ENCODE measurements at regions not wholly inside any gene's neighbourhood (a gene's known extent, or its start where the extent isn't known, plus 50 kb on each side); places are given as distances from the start of the nearest gene placed in this dataset.

DNA sequence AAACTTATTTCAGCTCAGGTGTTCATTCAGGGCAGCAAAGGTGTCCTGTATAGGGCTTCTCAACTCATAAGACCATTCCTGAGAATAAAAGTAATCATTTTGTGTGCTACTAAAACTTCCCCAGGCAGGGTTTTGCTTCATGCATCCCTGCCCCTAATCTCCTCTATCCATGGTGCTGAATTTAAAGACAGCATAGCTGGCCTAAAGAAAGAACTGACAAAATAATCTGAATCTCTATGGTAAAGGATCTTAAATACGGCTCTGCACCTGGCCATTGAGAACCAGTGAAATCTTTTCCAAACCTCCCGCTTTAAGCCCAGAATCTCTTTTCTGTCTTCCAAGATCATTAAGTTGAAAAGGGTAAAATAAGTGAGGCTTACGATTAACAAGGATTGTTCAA, 292.1 kb upstream of the KLHL29 start:
- DNase-seq (ENCODE audit: extremely low spot score, insufficient read length, low read depth) (no peak), FAIRE-seq (no peak)

DNA sequence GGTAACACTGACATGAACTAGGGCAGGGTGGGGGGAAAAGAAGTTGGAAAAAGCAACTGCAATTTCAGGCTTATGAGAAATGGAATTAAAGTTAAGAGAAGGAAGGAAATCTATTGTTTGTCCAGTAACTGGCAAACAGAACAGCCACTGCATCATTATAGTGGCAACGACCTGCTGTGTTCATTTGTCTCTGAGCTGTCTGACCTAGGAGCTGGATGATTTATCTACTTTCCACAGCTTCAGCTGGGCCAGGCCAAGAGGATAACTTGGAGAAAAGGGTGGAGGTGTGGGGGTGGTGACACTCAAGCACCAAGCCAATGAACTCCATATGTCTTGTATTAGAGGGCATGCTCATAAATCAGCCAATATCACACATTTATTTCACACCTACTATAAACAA, 291.5 kb upstream of the KLHL29 start:
- DNase-seq (ENCODE audit: extremely low spot score, insufficient read length, low read depth) (no peak), FAIRE-seq (no peak)

- DNase-seq (ENCODE audit: extremely low spot score, insufficient read length, low read depth), result no peak
- FAIRE-seq, result no peak
Measured at GRCh38 chr2:23096906-23097602, 287.9 kb upstream of the KLHL29 start.

DNA sequence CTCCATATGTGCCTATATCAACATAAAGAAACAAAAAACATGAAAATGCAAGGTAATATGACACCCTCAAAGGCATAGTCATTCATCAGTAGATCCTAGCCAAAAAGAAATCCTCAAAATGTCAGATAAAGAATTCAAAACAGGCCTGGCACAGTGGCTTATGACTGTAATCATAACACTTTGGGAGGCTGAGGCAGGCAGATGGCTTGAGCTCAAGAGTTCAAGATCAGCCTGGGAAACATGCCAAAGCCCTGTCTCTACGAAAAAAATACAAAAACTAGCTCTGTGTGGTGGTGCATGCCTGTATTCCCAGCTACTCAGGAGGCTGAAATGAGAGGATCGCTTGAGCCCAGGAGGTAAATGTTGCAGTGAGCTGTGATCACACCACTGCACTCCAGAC, 284.6 kb upstream of the KLHL29 start:
- FAIRE-seq (no peak), DNase-seq (ENCODE audit: extremely low spot score, insufficient read length, low read depth) (no peak)

- no peak for DNase-seq (ENCODE audit: extremely low spot score, insufficient read length, low read depth)
- FAIRE-seq, result no peak
Measured at GRCh38 chr2:23106242-23106785, 278.7 kb upstream of the KLHL29 start.

DNA sequence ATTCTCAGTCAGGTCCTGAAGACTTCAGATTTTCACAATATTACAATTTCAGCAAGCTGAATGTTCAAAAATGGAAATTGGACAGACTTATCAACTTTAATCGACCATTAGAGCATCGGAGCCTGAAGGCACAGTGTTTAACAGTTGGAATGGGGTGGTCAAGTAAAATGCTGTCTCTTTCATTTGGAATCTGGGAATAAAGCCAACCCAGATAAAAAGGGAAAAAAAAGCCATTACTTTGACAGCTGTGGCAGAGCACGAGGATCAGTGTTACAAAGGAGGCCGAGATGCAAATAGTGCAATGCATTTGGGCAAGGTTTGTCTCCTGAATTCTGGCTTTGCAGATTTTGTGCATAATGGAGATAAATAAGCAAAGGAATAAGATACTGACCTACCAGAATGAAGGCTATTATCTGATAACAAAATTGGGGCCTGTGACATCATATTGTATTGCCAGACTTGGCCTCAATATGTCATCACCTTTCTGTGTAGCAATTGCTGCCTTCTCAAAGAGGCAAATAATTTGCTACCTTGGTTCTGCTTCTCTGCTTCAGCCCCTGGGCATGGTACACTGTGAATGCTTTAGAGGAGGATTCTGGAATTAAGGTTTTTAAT, 277.5 kb upstream of the KLHL29 start:
- DNase-seq (ENCODE audit: extremely low spot score, insufficient read length, low read depth) (no peak), FAIRE-seq (no peak)

- DNase-seq (ENCODE audit: extremely low spot score, insufficient read length, low read depth), result no peak
Measured at GRCh38 chr2:23111263-23111662, 273.7 kb upstream of the KLHL29 start.

GRCh38 chr2:23112517-23112916, 272.5 kb upstream of the KLHL29 start:
- FAIRE-seq, result no peak
- no peak for DNase-seq (ENCODE audit: extremely low spot score, insufficient read length, low read depth)

More at GRCh38 chr2:23111263-23111662, 273.7 kb upstream of the KLHL29 start:
- no peak for FAIRE-seq

- FAIRE-seq, result no peak
- no peak for DNase-seq (ENCODE audit: extremely low spot score, insufficient read length, low read depth)
Measured at GRCh38 chr2:23114299-23114698, 270.7 kb upstream of the KLHL29 start.

- FAIRE-seq (no peak), DNase-seq (ENCODE audit: extremely low spot score, insufficient read length, low read depth) (no peak)
Measured at GRCh38 chr2:23118313-23118712, 266.7 kb upstream of the KLHL29 start.

DNA sequence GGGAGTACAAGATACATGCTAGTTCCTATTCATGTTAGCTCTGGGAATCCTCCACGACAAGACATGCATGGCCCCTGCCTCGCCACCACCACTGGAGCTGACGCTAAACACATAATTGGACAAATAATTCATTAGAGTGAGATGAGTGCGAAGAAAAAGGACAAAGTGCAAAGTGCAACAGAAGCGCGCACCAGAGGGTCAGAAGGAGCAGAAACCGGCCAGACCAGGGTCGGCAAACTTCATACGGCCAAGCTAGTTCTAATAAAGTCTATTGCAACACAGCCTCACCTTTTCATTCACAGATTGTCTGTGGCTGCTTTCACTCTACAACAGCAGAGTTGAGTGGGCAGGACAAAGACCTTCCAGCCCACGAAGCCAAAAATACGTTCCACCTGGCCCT, 266.1 kb upstream of the KLHL29 start:
- FAIRE-seq, result no peak

GRCh38 chr2:23120161-23120560, 264.8 kb upstream of the KLHL29 start:
- DNase-seq (ENCODE audit: extremely low spot score, insufficient read length, low read depth) (no peak), FAIRE-seq (no peak)

More for the DNA sequence above, 266.1 kb upstream of the KLHL29 start:
- DNase-seq (ENCODE audit: extremely low spot score, insufficient read length, low read depth), result no peak

GRCh38 chr2:23121968-23122648, 262.9 kb upstream of the KLHL29 start:
- DNase-seq (ENCODE audit: extremely low spot score, insufficient read length, low read depth) (no peak), FAIRE-seq (no peak)

DNA sequence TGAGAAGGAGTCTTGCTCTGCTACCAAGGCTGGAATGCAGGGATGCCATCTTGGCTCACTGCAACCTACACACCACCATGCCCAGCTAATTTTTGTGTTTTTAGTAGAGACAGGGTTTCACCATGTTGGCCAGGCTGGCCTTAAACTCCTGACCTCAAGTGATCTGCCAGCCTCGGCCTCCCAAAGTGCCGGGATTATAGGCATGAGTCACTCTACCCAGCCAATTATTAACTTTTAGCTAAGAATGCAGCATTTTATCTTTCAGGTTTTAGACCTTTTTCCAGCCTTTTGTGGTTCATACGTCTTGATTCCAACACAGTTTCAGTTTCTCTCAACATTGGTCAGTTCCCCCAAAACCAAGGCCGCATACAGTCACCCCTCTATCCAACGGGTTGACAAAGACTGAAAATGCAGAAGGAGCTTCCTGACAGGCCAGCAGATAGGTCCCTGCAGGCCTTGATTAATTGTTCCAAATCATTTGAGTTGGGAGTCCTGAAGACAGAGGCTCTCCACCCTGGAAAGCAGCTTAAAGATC, 262.2 kb upstream of the KLHL29 start:
- DNase-seq (ENCODE audit: extremely low spot score, insufficient read length, low read depth) (no peak), FAIRE-seq (no peak)

- FAIRE-seq, result no peak
- no peak for DNase-seq (ENCODE audit: extremely low spot score, insufficient read length, low read depth)
Measured at GRCh38 chr2:23123686-23124085, 261.3 kb upstream of the KLHL29 start.

DNA sequence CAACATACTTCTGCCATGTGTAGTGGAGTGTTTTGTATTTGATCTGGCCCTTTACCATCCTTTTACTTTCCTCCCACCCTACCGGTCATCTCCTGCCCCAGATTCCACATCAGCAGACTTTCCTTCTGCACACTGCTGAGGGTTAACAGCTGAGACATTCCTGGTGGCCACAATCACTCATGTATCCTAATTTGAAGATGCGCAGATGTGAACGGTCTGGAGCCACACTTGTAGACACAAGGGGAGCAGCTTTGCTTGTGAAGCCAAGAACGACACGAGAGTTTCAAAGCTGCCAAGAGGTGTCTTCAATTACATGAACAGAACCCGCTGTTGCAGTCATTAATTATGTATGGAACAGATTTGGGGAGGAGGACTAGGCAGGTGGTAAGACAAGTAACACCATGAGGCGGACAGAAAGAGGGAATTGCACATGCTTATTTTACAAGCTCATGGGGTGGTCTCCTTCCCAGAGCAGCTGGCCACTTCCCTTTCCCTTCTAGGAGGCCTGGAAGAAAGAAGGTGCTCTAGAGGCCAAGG, 260.7 kb upstream of the KLHL29 start:
- no peak for FAIRE-seq
- no peak for DNase-seq (ENCODE audit: extremely low spot score, insufficient read length, low read depth)

- FAIRE-seq, result no peak
- DNase-seq (ENCODE audit: extremely low spot score, insufficient read length, low read depth), result no peak
Measured at GRCh38 chr2:23127465-23127864, 257.5 kb upstream of the KLHL29 start.

DNA sequence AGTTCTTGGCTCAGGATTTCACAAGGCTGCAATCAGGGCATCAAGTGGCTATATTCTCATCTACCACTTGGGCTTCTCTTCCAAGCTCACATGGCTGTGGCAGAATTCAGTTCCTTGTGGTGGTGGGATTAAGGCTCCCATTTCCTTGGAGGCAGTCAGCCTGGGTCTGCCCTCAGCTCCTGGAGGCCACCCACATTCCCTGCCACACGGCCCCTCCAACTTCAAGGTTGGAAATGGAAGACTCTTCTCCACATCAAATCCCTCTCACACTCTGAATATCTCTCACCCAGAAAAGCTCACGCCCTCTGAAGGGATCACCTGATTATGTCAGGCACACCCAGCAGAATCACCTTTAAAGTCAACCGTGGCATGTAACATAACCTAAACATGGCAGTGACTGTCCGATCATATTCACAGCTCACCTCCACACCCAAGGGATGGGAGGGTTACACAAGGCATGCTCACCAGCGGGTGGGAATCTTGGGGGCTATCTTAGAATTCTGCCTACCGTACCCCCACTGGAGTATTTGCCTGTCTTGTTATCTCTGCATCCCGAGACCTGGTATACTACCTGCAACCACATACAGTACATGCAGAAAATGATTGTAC, 256.2 kb upstream of the KLHL29 start:
- DNase-seq (ENCODE audit: extremely low spot score, insufficient read length, low read depth), result no peak
- no peak for FAIRE-seq

DNA sequence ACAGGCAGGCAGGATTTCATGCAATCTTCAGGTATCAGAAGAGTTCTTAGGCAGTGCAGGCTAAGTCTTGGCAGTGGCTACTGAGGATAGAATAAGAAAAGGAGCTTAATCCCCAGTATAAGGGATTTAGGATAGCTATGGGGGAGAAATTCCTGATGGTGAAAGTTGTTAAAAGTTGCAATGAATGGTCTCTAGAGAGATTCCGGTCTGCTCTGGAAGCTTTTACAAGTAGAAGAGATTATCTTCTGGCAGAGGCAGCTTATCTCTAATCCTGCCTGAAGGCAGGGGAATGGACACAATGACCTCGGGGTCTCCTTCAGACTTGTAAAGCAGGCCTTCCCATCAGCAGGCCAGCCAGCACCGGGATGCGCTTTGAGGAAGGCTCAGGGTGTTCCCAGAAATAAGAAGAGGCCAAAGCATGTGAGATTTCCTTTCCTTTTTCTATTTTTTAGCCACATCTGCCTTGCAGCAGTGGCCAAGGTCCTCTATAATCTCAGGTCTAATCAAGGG, 253.9 kb upstream of the KLHL29 start:
- DNase-seq (ENCODE audit: extremely low spot score, insufficient read length, low read depth) (no peak), FAIRE-seq (no peak)

DNA sequence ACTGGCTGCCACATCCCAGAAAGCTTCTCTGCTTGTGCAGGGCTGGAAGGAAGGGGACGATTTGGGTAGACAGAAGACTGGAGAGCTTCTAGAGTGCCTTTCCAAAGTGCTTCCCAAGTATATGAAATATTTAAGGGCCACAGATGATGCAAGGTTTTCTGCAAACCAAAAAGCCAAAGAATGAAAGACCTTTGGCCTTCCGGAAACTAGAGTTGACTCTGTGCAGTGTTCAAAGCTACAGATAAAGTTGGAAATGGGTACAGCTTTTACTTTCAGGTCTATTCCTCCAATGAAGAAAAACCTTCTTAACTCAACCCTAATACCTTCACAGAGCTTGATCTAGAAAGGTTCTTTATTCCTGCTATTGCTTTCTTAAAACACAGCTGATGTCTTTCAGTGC, 253.0 kb upstream of the KLHL29 start:
- DNase-seq (ENCODE audit: extremely low spot score, insufficient read length, low read depth), result no peak
- FAIRE-seq, result no peak

Data from GM18507 (cell line).